LNCAP (cell line): ENCODE measurements at regions not wholly inside any gene's neighbourhood (a gene's known extent, or its start where the extent isn't known, plus 50 kb on each side); places are given as distances from the start of the nearest gene placed in this dataset.

Source experiments
- TF ChIP-seq, protein P1 (sequence below): fragments of 450-650 bp; IDR thresholded peaks from 2 replicates; pipeline ENCODE4 v1.5.1; 2017; ENCODE audit warnings: mild to moderate bottlenecking

DNA sequence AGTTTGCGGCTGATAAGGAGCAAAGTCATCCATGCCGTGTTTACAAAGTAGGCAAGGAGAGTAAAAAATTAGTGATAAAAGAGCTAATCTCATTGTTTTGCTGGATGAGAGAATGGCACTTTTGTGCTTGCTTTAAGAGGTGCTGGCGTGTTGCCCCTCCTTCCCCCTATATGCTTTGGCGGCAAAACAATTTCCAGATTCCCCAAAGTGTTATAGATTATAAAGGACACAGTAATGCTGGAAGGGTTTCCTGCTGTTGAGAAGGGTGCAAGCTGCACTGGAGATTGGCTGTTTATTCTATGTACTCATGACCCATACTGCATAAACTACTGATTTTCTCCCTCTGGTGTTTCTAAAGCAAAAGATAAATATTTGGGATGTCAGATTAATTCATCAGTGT is 338.9 kb upstream of the MAP3K7 start:
- TF ChIP-seq, protein P1, sequence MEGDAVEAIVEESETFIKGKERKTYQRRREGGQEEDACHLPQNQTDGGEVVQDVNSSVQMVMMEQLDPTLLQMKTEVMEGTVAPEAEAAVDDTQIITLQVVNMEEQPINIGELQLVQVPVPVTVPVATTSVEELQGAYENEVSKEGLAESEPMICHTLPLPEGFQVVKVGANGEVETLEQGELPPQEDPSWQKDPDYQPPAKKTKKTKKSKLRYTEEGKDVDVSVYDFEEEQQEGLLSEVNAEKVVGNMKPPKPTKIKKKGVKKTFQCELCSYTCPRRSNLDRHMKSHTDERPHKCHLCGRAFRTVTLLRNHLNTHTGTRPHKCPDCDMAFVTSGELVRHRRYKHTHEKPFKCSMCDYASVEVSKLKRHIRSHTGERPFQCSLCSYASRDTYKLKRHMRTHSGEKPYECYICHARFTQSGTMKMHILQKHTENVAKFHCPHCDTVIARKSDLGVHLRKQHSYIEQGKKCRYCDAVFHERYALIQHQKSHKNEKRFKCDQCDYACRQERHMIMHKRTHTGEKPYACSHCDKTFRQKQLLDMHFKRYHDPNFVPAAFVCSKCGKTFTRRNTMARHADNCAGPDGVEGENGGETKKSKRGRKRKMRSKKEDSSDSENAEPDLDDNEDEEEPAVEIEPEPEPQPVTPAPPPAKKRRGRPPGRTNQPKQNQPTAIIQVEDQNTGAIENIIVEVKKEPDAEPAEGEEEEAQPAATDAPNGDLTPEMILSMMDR: no peak

DNA sequence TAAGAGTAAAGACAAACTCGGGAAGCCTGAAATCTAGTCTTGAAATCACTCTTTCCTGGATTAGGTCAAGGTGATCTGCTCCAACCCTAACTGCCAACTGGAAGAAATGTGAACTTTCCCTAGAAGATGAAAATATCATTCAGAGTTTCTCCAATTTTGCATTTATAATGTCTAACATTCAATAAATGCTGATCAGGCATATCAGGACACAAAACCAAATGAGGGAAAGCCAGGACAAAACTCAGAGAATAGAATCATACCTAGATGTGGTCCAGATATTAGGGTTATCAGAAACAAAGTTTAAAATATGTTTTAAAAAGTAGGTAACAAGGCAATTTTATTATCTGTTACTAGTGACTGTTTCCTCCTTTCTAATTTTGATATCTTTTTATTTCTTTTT is 335.5 kb upstream of the MAP3K7 start:
- TF ChIP-seq, protein P1: no peak

DNA sequence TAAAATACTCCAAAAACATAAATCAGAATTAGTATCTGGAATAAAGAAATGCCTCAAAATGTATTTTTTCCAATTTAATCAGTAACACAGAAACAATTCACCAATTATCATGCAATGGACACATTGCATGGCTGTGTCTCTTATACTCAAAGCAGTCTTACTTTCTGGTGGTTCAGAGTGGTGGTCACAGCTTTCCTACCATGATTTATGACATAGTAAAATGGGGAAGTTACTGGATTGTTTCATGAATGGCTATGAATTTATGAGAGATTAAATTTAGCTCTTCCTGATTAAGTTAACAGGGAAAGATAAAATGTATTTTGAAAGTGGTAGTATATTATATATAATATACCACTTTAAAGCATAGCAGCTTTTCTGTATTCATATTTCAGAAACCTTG is 331.5 kb upstream of the MAP3K7 start:
- TF ChIP-seq, protein P1: no peak

DNA sequence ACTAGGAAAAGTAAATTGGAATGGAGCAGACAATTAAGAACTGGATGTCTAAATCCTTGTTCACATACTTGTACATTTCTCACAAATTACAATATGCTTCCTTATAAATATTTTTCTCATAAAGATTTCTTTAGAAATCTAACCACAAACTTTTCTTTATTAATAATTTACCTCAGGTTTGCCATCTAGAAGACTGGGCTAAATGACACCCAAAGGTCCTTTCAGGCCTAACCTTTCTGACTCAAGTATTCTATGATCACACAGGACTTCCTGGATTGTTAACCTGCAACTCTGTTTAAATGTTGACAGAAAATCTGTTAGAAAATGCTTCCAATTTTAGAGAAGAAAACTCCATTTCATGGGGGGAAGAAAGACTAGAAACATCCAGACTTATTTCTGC is 330.5 kb upstream of the MAP3K7 start:
- TF ChIP-seq, protein P1: no peak

DNA sequence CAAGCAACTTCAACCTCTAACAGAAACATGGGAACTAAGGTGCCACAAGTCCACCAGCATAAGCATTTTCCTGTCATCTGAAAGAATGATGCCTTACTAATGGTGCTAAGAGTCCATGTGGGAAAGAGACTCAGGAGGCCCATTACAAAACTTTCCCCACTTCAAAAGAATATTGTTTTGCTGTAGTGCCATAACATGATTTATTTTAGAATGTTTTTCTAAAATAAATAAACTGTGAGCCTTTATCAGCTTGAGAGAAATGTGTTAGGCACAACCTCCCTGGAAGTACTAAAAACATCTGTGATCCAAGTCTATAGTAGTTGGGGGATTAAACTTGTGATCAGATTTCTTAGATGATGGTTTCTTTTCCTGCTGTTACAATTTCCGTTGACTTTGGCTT is 330.1 kb upstream of the MAP3K7 start:
- TF ChIP-seq, protein P1: no peak

DNA sequence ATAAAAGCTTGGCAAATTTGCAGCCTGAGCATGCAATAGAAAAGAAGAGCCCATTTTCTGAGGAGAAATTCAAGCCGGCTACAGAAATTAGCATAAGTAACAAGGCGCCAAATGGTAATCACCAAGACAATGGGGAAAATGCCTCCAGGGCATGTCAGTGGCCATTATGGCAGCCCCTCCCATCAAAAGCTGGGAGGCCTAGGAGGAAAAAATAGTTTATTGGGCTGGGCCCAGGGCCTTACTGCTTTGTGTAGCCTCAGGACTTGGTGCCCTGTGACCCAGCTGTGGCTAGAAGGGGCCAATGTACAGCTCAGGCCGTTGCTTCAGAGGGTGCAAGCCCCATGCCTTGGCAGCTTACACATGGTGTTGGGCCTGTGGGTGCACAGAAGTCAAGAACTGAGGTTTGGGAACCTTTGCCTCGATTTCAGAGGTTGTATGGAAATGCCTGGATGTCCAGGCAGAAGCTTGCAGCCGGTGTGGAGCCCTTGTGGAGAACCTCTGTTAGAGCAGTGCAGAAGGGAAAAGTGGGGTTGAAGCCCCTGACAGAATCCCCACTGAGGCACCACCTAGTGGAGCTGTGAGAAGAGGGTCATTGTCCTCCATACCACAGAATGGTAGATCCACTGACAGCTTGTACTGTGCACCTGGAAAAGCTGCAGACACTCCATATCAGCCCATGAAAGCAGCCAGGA is 328.5 kb upstream of the MAP3K7 start:
- TF ChIP-seq, protein P1: no peak

DNA sequence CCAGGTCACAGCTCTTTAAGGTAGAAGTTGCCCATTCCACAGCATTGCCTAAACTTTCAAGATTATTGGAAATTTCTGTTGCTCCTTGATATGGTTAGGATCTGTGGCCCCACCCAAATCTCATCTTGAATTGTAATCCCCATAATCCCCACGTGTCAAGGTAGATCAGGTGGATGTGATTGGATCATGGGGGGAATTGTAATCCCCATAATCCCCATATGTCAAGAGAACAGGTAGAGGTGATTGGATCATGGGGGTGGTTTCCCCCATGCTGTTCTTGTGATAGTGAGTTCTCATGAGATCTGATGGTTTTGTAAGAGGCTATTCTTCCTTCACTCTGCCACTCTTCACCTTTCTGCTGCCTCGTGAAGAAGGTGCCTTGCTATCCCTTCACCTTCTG is 327.4 kb upstream of the MAP3K7 start:
- TF ChIP-seq, protein P1: no peak
